ENCODE measurements at regions not wholly inside any gene's neighbourhood (a gene's known extent, or its start where the extent isn't known, plus 50 kb on each side); places are given as distances from the start of the nearest gene placed in this dataset.

- peaks cover 0 to 29% of the 10 kb centered on the region in 2 donors for H3K4me1 ChIP-seq (replicated peaks in 1 of 2)
- ATAC-seq (replicated peaks in 6 of 8), result peak in 3 of 8 experiments; percentile 35 to 44 (median 42)
- WGBS, 10 experiments, result 38 to 95% (median 76%) methylated on average over 2 to 7 of the region's 9 CpGs
- no peak overlapping the region for H3K4me3 ChIP-seq
- in situ Hi-C loops (cut with MboI; ENCODE audit: low pct_unique_long_range_greater_than_20kb in 2 of 9, low sequenced_read_pairs in 9 of 9, unreplicated experiment in 9 of 9), result no loop called here
- H3K27ac ChIP-seq, result no peak overlapping the region
Measured at GRCh38 chr3:67737906-67738865, 83.8 kb upstream of the SUCLG2 start.

- WGBS, 10 experiments, result 33 to 100% (median 63%) methylated on average over 1 of the region's 1 CpG; no CpG with 5 or more reads in 5 of the 10 experiments
- Histone ChIP-seq H3K4me1 (replicated peaks in 1 of 2) (peaks cover 0 to 30% of the 10 kb centered on the region in 2 donors), H3K4me3 (no peak overlapping the region), H3K27ac (peak overlapping the region in 1 of 2 donors; percentile 46)
- ATAC-seq (replicated peaks in 6 of 8), result peak in 5 of 8 experiments; percentile 97 to 100 (median 99)
- in situ Hi-C loops (cut with MboI; ENCODE audit: low pct_unique_long_range_greater_than_20kb in 2 of 9, low sequenced_read_pairs in 9 of 9, unreplicated experiment in 9 of 9), result no loop called here
Measured at GRCh38 chr3:67737140-67737539, 82.7 kb upstream of the SUCLG2 start.

GRCh38 chr3:67733269-67733950, 79.0 kb upstream of the SUCLG2 start:
- Histone ChIP-seq H3K4me1 (replicated peaks in 1 of 2) (peaks cover 0 to 35% of the 10 kb centered on the region in 2 donors), H3K4me3 (no peak overlapping the region), H3K27ac (no peak overlapping the region)
- 0 to 94% (median 80%) methylated on average over 1 to 3 of the region's 3 CpGs; no CpG with 5 or more reads in 2 of the 10 experiments for WGBS, 10 experiments
- in situ Hi-C loops (cut with MboI; ENCODE audit: low pct_unique_long_range_greater_than_20kb in 2 of 9, low sequenced_read_pairs in 9 of 9, unreplicated experiment in 9 of 9), result no loop called here
- no peak for ATAC-seq (replicated peaks in 6 of 8)

- in situ Hi-C loops (cut with MboI; ENCODE audit: low pct_unique_long_range_greater_than_20kb in 2 of 9, low sequenced_read_pairs in 9 of 9, unreplicated experiment in 9 of 9), result no loop called here
- Histone ChIP-seq H3K27ac (no peak overlapping the region), H3K4me1 (replicated peaks in 1 of 2) (no peaks in the 10 kb centered on the region), H3K4me3 (no peak overlapping the region)
- 10 to 86% (median 53%) methylated on average over 1 to 2 of the region's 2 CpGs; no CpG with 5 or more reads in 1 of the 10 experiments for WGBS, 10 experiments
- ATAC-seq (replicated peaks in 6 of 8), result no peak
Measured at GRCh38 chr3:67724434-67724833, 70.0 kb upstream of the SUCLG2 start.

- Histone ChIP-seq H3K4me3 (no peak overlapping the region), H3K4me1 (replicated peaks in 1 of 2) (no peaks in the 10 kb centered on the region), H3K27ac (no peak overlapping the region)
- WGBS, 10 experiments, result 60 to 100% (median 78%) methylated on average over 1 of the region's 1 CpG; no CpG with 5 or more reads in 3 of the 10 experiments
- no peak for ATAC-seq (replicated peaks in 6 of 8)
- in situ Hi-C loops (cut with MboI; ENCODE audit: low pct_unique_long_range_greater_than_20kb in 2 of 9, low sequenced_read_pairs in 9 of 9, unreplicated experiment in 9 of 9), result no loop called here
Measured at GRCh38 chr3:67723863-67724262, 69.5 kb upstream of the SUCLG2 start.

GRCh38 chr3:67719333-67719732, 64.9 kb upstream of the SUCLG2 start:
- in situ Hi-C loops (cut with MboI; ENCODE audit: low pct_unique_long_range_greater_than_20kb in 2 of 9, low sequenced_read_pairs in 9 of 9, unreplicated experiment in 9 of 9), result no loop called here
- no peak for ATAC-seq (replicated peaks in 6 of 8)
- WGBS, 10 experiments, result 63 to 100% (median 92%) methylated on average over 1 to 3 of the region's 3 CpGs

GRCh38 chr3:67715971-67716370, 61.6 kb upstream of the SUCLG2 start:
- WGBS, 10 experiments, result 60 to 100% (median 95%) methylated on average over 1 to 5 of the region's 5 CpGs
- Histone ChIP-seq H3K4me1 (replicated peaks in 1 of 2) (peaks cover 0 to 19% of the 10 kb centered on the region in 2 donors), H3K4me3 (no peak overlapping the region), H3K27ac (no peak overlapping the region)
- in situ Hi-C loops (cut with MboI; ENCODE audit: low pct_unique_long_range_greater_than_20kb in 2 of 9, low sequenced_read_pairs in 9 of 9, unreplicated experiment in 9 of 9), result no loop called here
- ATAC-seq (replicated peaks in 6 of 8), result no peak

More at GRCh38 chr3:67719333-67719732, 64.9 kb upstream of the SUCLG2 start:
- H3K4me1 ChIP-seq (replicated peaks in 1 of 2), result peaks cover 0 to 11% of the 10 kb centered on the region in 2 donors
- no peak overlapping the region for H3K4me3 ChIP-seq
- H3K27ac ChIP-seq, result no peak overlapping the region

GRCh38 chr3:67713764-67714469, 59.5 kb upstream of the SUCLG2 start:
- no peak overlapping the region for H3K4me3 ChIP-seq
- H3K4me1 ChIP-seq (replicated peaks in 1 of 2), result peaks cover 0 to 19% of the 10 kb centered on the region in 2 donors
- WGBS, 10 experiments, result 13 to 63% (median 41%) methylated on average over 1 to 3 of the region's 3 CpGs; no CpG with 5 or more reads in 2 of the 10 experiments
- in situ Hi-C loops (cut with MboI; ENCODE audit: low pct_unique_long_range_greater_than_20kb in 2 of 9, low sequenced_read_pairs in 9 of 9, unreplicated experiment in 9 of 9), result no loop called here
- no peak overlapping the region for H3K27ac ChIP-seq
- ATAC-seq (replicated peaks in 6 of 8), result peak in 7 of 8 experiments; percentile 29 to 87 (median 61)

- in situ Hi-C loops (cut with MboI; ENCODE audit: low pct_unique_long_range_greater_than_20kb in 2 of 9, low sequenced_read_pairs in 9 of 9, unreplicated experiment in 9 of 9), result no loop called here
Measured at GRCh38 chr3:67712259-67712658, 57.8 kb upstream of the SUCLG2 start.

GRCh38 chr3:67710396-67710795, 56.0 kb upstream of the SUCLG2 start:
- no peak overlapping the region for H3K27ac ChIP-seq
- H3K4me1 ChIP-seq (replicated peaks in 1 of 2), result peaks cover 0 to 14% of the 10 kb centered on the region in 2 donors
- in situ Hi-C loops (cut with MboI; ENCODE audit: low pct_unique_long_range_greater_than_20kb in 2 of 9, low sequenced_read_pairs in 9 of 9, unreplicated experiment in 9 of 9), result no loop called here
- ATAC-seq (replicated peaks in 6 of 8), result no peak
- H3K4me3 ChIP-seq, result no peak overlapping the region

More at GRCh38 chr3:67712259-67712658, 57.8 kb upstream of the SUCLG2 start:
- no peak for ATAC-seq (replicated peaks in 6 of 8)
- H3K4me1 ChIP-seq (replicated peaks in 1 of 2), result peaks cover 0 to 14% of the 10 kb centered on the region in 2 donors
- no peak overlapping the region for H3K27ac ChIP-seq
- H3K4me3 ChIP-seq, result no peak overlapping the region

- in situ Hi-C loops (cut with MboI; ENCODE audit: low pct_unique_long_range_greater_than_20kb in 2 of 9, low sequenced_read_pairs in 9 of 9, unreplicated experiment in 9 of 9), result no loop called here
- Histone ChIP-seq H3K27ac (no peak overlapping the region), H3K4me3 (no peak overlapping the region), H3K4me1 (replicated peaks in 1 of 2) (peaks cover 0 to 15% of the 10 kb centered on the region in 2 donors)
- WGBS, 10 experiments, result 40 to 88% (median 59%) methylated on average over 1 to 4 of the region's 4 CpGs; no CpG with 5 or more reads in 2 of the 10 experiments
- ATAC-seq (replicated peaks in 6 of 8), result peak in 2 of 8 experiments; percentile 20 to 72
Measured at GRCh38 chr3:67706934-67707333, 52.5 kb upstream of the SUCLG2 start.

- no peak for ATAC-seq (replicated peaks in 6 of 8)
- in situ Hi-C loops (cut with MboI; ENCODE audit: low pct_unique_long_range_greater_than_20kb in 2 of 9, low sequenced_read_pairs in 9 of 9, unreplicated experiment in 9 of 9), result no loop called here
- 42 to 100% (median 88%) methylated on average over 1 to 4 of the region's 4 CpGs; no CpG with 5 or more reads in 2 of the 10 experiments for WGBS, 10 experiments
- Histone ChIP-seq H3K4me3 (no peak overlapping the region), H3K27ac (no peak overlapping the region), H3K4me1 (replicated peaks in 1 of 2) (peaks cover 0 to 15% of the 10 kb centered on the region in 2 donors)
Measured at GRCh38 chr3:67704322-67704721, 49.9 kb upstream of the SUCLG2 start.

Data from motor neuron (in vitro differentiated cells).